Activated naive CD4-positive, alpha-beta T cell treated with anti-CD3 and anti-CD28 coated beads, Interleukin-2, amount 10 ng/mL, durations not matched to agents 7 days and 5 days (primary cell): ENCODE measurements at regions not wholly inside any gene's neighbourhood (a gene's known extent, or its start where the extent isn't known, plus 50 kb on each side); places are given as distances from the start of the nearest gene placed in this dataset.

Source experiments
- CTCF ChIA-PET: fragments of 350-600 bp; sonication (Branson Sonifier 250); formaldehyde crosslinking; loops from one replicate; lab custom pipeline; 2021; ENCODE audit warnings: antibody characterized with exemption; lab: Charles Lee
- DNase-seq: peaks from one replicate; pipeline ENCODE4 v3.0.0-alpha.2; 2020
- H3K27ac Mint-ChIP-seq: one replicate; pipeline ENCODE4 v1.8.0; 2021; ENCODE audit warnings: mild to moderate bottlenecking, moderate library complexity, mixed read lengths
- H3K27me3 Mint-ChIP-seq: one replicate; pipeline ENCODE4 v1.8.0; 2021; ENCODE audit warnings: mild to moderate bottlenecking, mixed read lengths
- H3K36me3 Mint-ChIP-seq: one replicate; pipeline ENCODE4 v1.8.0; 2021; ENCODE audit warnings: mixed read lengths
- H3K4me1 Mint-ChIP-seq: one replicate; pipeline ENCODE4 v1.8.0; 2021; ENCODE audit warnings: mixed read lengths
- H3K4me3 Mint-ChIP-seq: one replicate; pipeline ENCODE4 v1.8.0; 2021; ENCODE audit warnings: mild to moderate bottlenecking, moderate library complexity, mixed read lengths
- H3K9me3 Mint-ChIP-seq: one replicate; pipeline ENCODE4 v1.8.0; 2021; ENCODE audit warnings: mixed read lengths

DNA sequence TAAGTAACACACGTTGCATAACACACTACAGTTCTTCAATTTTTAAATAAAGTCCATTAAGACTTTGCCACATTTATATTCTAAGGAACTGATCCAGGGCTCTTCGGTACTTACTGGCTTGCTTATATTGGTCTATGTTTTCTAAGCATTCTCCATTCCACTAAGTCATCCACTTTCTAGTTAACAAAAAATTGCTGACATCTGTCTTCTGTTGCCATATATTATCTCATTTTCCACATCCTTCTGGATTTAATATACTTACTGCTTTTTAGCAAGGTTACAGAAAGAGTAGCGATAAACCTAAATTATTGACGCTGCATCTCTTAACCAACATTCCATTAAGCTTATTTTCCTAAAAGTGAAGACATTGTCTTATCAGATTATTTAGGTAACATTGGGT, 238.4 kb upstream of the LRIG3 start:
- H3K27ac Mint-ChIP-seq = no peak overlapping the region
- CTCF ChIA-PET = interaction anchor here (1.1 to 1.8 kb wide), 2 partner anchors 9 to 23 kb away, joined by 3 to 6 read pairs; no protein-coding TSS in a partner anchor
- H3K4me1 Mint-ChIP-seq = no peaks in the 10 kb centered on the region
- no peaks in the 10 kb centered on the region for H3K27me3 Mint-ChIP-seq
- H3K36me3 Mint-ChIP-seq = no peaks in the 10 kb centered on the region
- no peak overlapping the region for H3K4me3 Mint-ChIP-seq
- H3K9me3 Mint-ChIP-seq = peaks cover 2% of the 10 kb centered on the region
- DNase-seq = no peak

DNA sequence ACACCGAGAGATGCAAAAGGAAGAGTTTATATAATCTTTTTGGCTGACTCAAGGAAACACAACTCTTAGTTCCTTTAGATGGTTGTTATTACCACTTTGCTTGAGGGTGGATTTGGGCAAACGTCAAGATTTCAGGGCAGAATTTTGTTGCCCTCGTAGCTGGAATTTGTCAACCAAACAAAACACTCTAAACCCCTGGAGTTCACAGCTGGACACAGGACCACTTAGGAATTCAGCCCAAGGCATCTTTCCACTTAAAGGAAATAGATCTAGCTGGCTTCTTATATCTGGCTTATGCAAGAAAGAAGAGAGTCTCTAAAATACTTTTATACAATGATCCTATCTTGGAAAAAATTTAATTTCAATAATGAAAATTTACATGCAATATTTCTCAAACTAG, 237.8 kb upstream of the LRIG3 start:
- Mint-ChIP-seq H3K9me3 (peaks cover 2% of the 10 kb centered on the region), H3K27me3 (no peaks in the 10 kb centered on the region), H3K36me3 (no peaks in the 10 kb centered on the region), H3K4me1 (no peaks in the 10 kb centered on the region), H3K27ac (no peak overlapping the region), H3K4me3 (no peak overlapping the region)
- CTCF ChIA-PET = interaction anchor here (1.1 to 1.8 kb wide), 2 partner anchors 8 to 24 kb away, joined by 3 to 6 read pairs; no protein-coding TSS in a partner anchor
- DNase-seq = no peak

DNA sequence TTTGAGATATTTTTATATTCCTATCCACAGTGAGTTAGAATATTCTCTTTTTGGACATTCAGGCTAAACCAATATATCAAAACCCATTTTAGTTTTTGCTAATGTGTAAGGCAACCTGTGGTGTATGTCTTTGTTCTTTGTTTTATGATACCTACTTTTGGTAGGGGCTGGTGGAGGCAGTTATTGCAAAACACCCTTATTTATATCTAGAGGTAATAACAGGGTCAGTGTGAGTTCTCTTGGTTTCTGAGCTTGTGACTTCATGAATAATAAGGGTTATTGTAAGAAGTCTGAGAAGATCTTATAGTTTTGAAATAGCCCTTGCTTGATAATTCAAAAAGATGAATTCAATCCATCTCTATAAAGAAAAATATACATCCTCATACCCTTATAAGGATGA, 235.1 kb upstream of the LRIG3 start:
- no peaks in the 10 kb centered on the region for H3K27me3 Mint-ChIP-seq
- no peaks in the 10 kb centered on the region for H3K36me3 Mint-ChIP-seq
- peaks cover 2% of the 10 kb centered on the region for H3K9me3 Mint-ChIP-seq
- no peak for DNase-seq
- no peak overlapping the region for H3K4me3 Mint-ChIP-seq
- H3K4me1 Mint-ChIP-seq = no peaks in the 10 kb centered on the region
- no peak overlapping the region for H3K27ac Mint-ChIP-seq
- CTCF ChIA-PET = no interaction called here

DNA sequence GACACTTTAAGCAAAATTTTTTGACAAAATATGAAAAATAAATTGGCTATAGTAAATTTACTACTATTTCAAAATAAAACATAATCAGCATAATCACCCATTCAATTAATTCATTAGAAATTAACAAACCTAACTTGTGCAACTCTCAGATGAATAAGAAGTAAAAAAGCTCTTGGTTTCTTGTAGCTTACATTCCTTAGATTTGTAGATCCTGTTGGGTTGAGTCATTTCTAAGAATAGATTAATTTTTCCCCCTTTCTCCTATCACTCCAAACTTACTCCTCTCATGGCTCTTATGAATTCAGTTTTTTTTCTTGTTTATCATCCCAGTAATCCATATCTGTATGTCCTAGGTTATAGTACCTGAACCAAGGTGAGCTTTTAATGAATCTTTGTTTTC, 230.9 kb upstream of the LRIG3 start:
- no peak for DNase-seq
- H3K4me3 Mint-ChIP-seq = no peak overlapping the region
- H3K9me3 Mint-ChIP-seq = peaks cover 2% of the 10 kb centered on the region
- CTCF ChIA-PET = interaction anchor here (0.6 to 3.4 kb wide), 6 partner anchors 9 to 1168 kb away, joined by 4 to 37 read pairs (median 4); no protein-coding TSS in a partner anchor
- no peaks in the 10 kb centered on the region for H3K27me3 Mint-ChIP-seq
- H3K36me3 Mint-ChIP-seq = no peaks in the 10 kb centered on the region
- H3K27ac Mint-ChIP-seq = no peak overlapping the region
- no peaks in the 10 kb centered on the region for H3K4me1 Mint-ChIP-seq

DNA sequence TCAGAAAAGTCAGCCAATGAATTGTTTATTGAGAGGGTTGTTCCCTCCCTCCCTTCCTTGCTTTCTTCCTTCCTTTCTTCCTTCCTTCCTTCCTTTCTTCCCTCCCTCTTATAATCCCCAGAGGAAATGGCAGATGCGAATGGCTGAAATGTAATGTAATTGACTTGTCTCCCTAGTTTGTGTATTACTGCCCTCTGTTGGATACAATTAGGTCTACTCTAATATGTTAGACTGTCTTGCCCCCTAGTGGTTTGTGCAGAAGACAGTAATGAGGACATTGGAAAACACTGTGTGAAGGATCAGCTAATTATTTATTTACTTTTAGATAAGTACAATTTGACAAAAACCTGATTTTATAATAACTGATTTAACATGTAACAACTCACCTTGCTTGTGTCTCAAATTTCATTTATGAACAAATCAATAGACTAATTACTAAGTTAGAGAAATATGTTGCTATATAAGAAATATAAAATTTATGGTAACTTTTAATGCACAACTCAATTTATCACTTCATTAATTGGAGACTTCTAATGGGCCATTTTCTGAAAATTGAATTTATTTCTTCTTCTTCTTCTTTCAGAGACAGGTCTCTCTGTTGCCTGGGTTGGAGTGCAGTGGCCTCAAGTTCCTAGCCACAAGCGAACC, 229.8 kb upstream of the LRIG3 start:
- CTCF ChIA-PET = interaction anchor here (0.6 to 3.4 kb wide), 7 partner anchors 8 to 803 kb away, joined by 3 to 37 read pairs (median 5); no protein-coding TSS in a partner anchor
- Mint-ChIP-seq H3K36me3 (no peaks in the 10 kb centered on the region), H3K27ac (no peak overlapping the region), H3K4me3 (no peak overlapping the region), H3K9me3 (no peaks in the 10 kb centered on the region), H3K4me1 (no peaks in the 10 kb centered on the region), H3K27me3 (no peaks in the 10 kb centered on the region)
- no peak for DNase-seq

DNA sequence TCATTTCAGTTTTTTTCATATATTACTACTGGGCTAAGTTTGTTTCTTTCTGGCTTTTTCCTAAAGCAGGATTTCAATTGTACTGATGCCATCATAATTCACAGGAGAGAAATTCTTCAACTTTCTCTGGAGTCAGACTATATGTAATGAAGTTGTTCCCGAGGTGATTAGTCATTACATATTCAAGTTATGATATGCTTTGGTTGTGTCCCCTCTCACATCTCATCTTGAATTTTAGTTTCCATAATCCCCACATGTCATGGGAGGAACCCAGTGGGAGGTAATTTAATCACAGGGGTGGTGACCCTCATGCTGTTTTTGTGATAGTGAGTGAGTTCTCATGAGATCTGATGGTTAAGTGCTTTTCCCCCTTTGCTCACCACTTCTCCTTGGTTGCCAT, 227.5 kb upstream of the LRIG3 start:
- DNase-seq = no peak
- no peaks in the 10 kb centered on the region for H3K4me1 Mint-ChIP-seq
- no peak overlapping the region for H3K4me3 Mint-ChIP-seq
- no peaks in the 10 kb centered on the region for H3K27me3 Mint-ChIP-seq
- CTCF ChIA-PET = no interaction called here
- H3K9me3 Mint-ChIP-seq = no peaks in the 10 kb centered on the region
- H3K27ac Mint-ChIP-seq = no peak overlapping the region
- H3K36me3 Mint-ChIP-seq = no peaks in the 10 kb centered on the region

DNA sequence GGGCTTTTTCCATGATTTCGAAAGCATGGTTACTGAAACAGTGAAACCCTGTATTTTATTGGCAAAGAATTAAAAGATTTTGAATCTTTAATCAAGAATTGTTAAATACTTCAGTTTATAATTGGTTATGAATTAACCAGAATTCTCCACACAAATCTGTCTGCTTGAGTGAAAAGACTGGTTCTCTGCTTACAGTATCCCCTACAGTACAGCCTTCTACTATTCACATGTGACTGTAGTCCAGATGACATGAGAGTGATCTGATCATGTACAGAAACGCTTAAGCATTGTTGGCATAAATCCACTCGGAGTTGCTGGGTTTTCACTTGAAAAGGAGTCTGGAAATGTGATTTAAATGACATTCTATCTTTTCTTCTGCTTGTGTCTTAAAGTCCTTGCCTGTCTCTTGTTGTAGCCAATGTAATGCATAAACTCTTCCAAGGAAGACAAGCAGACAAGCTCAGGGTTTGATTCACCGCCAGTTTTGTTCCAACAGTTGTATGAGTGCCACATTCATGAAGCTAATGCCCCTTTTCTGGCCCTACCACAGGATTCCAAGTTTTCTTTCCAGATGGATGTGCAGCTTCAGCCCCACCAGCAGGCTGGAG, 222.0 kb upstream of the LRIG3 start:
- H3K4me1 Mint-ChIP-seq = no peaks in the 10 kb centered on the region
- no peak overlapping the region for H3K4me3 Mint-ChIP-seq
- H3K9me3 Mint-ChIP-seq = no peaks in the 10 kb centered on the region
- CTCF ChIA-PET = interaction anchor here (1.4 kb wide), 1 partner anchor 9 kb away, joined by 5 read pairs; no protein-coding TSS in a partner anchor
- no peaks in the 10 kb centered on the region for H3K27me3 Mint-ChIP-seq
- no peaks in the 10 kb centered on the region for H3K36me3 Mint-ChIP-seq
- no peak for DNase-seq
- no peak overlapping the region for H3K27ac Mint-ChIP-seq

DNA sequence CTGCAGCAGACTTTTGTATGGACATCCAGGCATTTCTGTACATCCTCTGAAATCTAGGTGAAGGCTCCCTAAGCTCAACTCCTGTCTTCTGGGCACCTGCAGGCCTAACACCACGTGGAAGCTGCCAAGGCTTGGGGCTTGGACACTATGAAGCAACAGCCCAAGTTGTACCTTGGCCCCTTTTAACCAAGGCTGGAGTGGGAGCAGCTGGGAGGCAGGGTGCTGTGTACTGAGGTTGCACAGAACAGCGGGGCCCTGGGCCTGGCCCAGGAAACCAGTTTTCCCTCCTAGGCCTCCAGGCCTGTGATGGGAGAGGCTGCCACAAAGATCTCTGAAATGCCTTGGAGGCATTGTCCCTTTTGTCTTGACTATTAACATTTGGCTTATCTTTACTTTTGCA, 214.4 kb upstream of the LRIG3 start:
- no peaks in the 10 kb centered on the region for H3K9me3 Mint-ChIP-seq
- no peak overlapping the region for H3K27ac Mint-ChIP-seq
- H3K4me3 Mint-ChIP-seq = no peak overlapping the region
- no peaks in the 10 kb centered on the region for H3K36me3 Mint-ChIP-seq
- no peaks in the 10 kb centered on the region for H3K4me1 Mint-ChIP-seq
- DNase-seq = no peak
- no peaks in the 10 kb centered on the region for H3K27me3 Mint-ChIP-seq
- CTCF ChIA-PET = no interaction called here

DNA sequence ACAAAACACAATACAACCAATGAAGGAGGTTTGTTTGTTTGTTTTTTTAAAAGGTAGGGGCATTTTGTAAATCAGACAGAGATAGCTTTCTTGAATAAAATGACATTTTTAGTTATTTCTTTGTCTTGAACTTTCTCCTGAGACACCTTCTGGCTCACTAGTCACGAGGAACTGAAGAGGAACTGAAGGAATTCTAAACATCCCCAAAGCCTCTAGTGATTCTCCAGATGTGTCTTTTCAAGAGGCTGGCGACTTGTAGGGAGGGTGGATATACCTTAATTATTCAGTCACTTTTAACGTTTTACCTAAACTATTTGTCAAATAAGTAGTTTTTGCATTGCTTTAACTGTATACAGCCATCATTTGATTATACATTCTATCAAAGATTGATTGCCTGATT, 211.2 kb upstream of the LRIG3 start:
- H3K27ac Mint-ChIP-seq = no peak overlapping the region
- peaks cover 2% of the 10 kb centered on the region for H3K9me3 Mint-ChIP-seq
- DNase-seq = no peak
- H3K36me3 Mint-ChIP-seq = no peaks in the 10 kb centered on the region
- no peaks in the 10 kb centered on the region for H3K4me1 Mint-ChIP-seq
- CTCF ChIA-PET = no interaction called here
- H3K27me3 Mint-ChIP-seq = no peaks in the 10 kb centered on the region
- no peak overlapping the region for H3K4me3 Mint-ChIP-seq

DNA sequence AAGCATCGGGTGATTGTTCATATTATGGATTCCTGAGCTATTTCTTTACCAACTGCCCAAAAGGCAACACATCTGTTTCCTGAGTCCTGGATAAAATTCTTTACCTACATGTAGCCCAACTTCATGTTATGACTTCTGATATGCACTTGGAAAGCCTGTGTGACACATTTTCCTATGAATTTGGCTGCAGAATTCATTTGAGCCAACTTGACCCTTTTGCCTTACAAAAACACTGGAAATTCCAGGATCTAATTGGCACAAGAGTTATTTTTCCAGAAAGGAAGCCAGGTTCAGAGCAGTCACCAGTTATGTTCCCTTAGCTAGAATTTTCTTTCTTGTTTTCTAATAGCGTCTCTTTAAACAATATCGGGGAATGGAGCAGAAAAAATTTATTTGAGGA, 202.5 kb upstream of the LRIG3 start:
- CTCF ChIA-PET = no interaction called here
- Mint-ChIP-seq H3K27me3 (no peaks in the 10 kb centered on the region), H3K9me3 (no peaks in the 10 kb centered on the region), H3K36me3 (no peaks in the 10 kb centered on the region), H3K4me3 (no peak overlapping the region), H3K27ac (no peak overlapping the region), H3K4me1 (no peaks in the 10 kb centered on the region)
- DNase-seq = no peak

DNA sequence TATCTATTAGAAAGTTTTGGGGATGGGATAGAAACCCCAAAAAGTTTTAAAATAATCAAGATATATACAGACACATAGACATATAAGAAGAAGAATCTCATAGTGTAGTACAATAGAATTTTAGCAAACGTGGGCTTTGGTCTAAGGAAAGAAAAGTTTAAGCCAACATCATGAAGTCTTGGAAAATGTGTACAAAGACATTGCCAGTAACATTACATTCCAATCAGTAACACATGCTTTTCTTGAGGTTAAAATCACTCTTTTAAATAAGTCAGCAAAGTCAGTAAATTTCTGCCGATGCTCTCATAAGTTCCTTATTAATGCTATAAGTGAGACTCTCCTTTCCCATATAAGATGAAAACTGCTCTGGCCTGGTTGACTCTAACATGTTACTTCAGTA, 201.1 kb upstream of the LRIG3 start:
- DNase-seq = no peak

DNA sequence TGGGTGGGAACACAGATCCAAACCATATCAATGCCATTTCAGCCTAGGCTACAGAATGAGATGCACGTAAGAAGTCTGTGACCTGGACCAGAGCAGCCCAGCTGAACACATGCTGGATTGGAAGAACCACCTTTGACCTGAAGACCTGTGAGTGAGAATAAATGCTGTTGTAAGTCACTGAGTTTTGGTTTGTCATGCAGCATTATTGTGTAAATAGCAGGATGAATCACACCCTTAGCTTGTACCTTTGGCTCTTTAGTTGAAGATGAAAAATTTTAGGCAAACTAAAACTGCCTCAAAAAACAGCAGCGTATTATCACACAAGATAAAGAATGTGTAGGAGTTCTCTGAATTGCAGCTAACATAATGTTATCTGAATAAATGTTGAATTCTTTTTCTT, 199.4 kb upstream of the LRIG3 start:
- CTCF ChIA-PET = no interaction called here
- DNase-seq = no peak
- H3K4me3 Mint-ChIP-seq = no peak overlapping the region
- no peaks in the 10 kb centered on the region for H3K9me3 Mint-ChIP-seq
- no peaks in the 10 kb centered on the region for H3K27me3 Mint-ChIP-seq
- H3K4me1 Mint-ChIP-seq = no peaks in the 10 kb centered on the region
- H3K27ac Mint-ChIP-seq = no peak overlapping the region
- H3K36me3 Mint-ChIP-seq = no peaks in the 10 kb centered on the region

More for the DNA sequence above, 201.1 kb upstream of the LRIG3 start:
- Mint-ChIP-seq H3K36me3 (no peaks in the 10 kb centered on the region), H3K9me3 (no peaks in the 10 kb centered on the region), H3K27ac (no peak overlapping the region), H3K4me1 (no peaks in the 10 kb centered on the region), H3K4me3 (no peak overlapping the region), H3K27me3 (no peaks in the 10 kb centered on the region)
- CTCF ChIA-PET = no interaction called here

DNA sequence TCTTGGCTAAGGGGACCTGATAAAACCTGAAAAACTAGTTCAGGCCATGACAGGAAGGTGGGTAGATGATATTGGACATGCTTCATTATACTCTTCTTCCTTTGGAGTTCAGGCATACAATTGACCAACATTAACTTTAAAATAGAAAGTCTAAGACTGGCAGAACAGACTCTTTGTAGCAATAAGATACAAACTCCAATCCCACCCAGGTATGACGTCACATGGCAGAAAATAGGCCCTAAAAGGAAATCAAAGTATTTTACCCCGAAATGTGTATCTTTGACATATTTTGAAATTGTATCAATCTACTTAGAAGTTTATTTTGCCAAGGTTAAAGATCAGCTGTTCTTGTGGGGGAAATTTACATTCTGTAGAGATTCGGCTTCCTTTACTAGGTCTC, 198.1 kb upstream of the LRIG3 start:
- Mint-ChIP-seq H3K36me3 (no peaks in the 10 kb centered on the region), H3K4me1 (no peaks in the 10 kb centered on the region), H3K27me3 (no peaks in the 10 kb centered on the region), H3K4me3 (no peak overlapping the region), H3K27ac (no peak overlapping the region), H3K9me3 (no peaks in the 10 kb centered on the region)
- no peak for DNase-seq
- CTCF ChIA-PET = no interaction called here

DNA sequence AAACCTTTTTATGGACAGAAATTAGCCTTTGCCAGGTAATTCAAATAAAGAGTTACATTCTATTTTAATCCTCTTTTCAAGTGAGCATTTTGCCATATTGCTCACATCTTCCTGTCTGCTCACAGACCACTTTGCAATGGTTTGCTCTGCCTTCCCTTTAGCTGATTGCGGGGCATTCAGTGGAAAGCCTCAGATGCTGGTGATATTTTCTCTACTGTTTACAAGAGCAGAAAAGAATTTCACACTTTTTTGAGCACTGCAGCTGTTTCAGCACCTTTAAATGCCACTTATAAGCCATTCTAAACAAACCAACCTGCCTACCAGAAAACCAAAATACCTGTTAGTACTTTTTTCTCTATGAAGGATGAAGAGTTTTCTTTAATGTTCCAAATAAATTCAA, 195.7 kb upstream of the LRIG3 start:
- Mint-ChIP-seq H3K27ac (no peak overlapping the region), H3K36me3 (no peaks in the 10 kb centered on the region), H3K4me1 (no peaks in the 10 kb centered on the region), H3K4me3 (no peak overlapping the region), H3K27me3 (no peaks in the 10 kb centered on the region), H3K9me3 (no peaks in the 10 kb centered on the region)
- CTCF ChIA-PET = interaction anchor here (1.4 to 7.5 kb wide), 2 partner anchors 35 to 49 kb away, joined by 3 to 37 read pairs; no protein-coding TSS in a partner anchor
- DNase-seq = no peak

DNA sequence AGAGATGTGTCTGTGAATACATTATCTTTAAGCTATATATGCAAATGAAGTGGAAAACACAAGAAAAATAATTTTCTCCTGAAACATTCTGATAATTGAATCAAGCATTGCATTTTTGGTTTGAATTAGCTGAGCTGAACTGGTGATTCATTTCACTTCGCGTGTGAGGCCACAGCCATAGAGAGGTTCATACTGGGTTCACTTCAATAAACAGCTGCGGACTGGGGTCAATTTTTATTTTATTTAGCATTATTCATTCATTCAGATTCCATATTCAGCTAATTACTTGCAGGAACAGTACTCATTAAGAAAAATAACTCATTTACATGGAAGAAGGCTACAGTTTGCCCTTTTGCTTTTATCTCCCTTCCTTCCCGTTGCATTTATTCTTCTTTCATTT, 195.2 kb upstream of the LRIG3 start:
- CTCF ChIA-PET = interaction anchor here (1.4 to 7.5 kb wide), 2 partner anchors 35 to 49 kb away, joined by 3 to 37 read pairs; no protein-coding TSS in a partner anchor
- no peaks in the 10 kb centered on the region for H3K27me3 Mint-ChIP-seq
- H3K4me1 Mint-ChIP-seq = no peaks in the 10 kb centered on the region
- no peak overlapping the region for H3K27ac Mint-ChIP-seq
- no peaks in the 10 kb centered on the region for H3K36me3 Mint-ChIP-seq
- H3K4me3 Mint-ChIP-seq = no peak overlapping the region
- no peak for DNase-seq
- no peaks in the 10 kb centered on the region for H3K9me3 Mint-ChIP-seq
